ENCODE measurements at regions not wholly inside any gene's neighbourhood (a gene's known extent, or its start where the extent isn't known, plus 50 kb on each side); places are given as distances from the start of the nearest gene placed in this dataset.
"Not testable (repeated sequence)": the region's sequence is repeated elsewhere in the genome, so short reads cannot be mapped to it uniquely, and the experiment has no call there.

- not testable (repeated sequence) for TF ChIP-seq POLR2AphosphoS5, POLR2A (IDR thresholded peaks at IDR 0.05)
Measured at GRCh38 chr2:87093252-87093651, 71.6 kb upstream of the PLGLB1 start.
